ENCODE measurements at regions not wholly inside any gene's neighbourhood (a gene's known extent, or its start where the extent isn't known, plus 50 kb on each side); places are given as distances from the start of the nearest gene placed in this dataset.

GRCh38 chr9:117864385-117865057, 160.3 kb downstream of the TLR4 start:
- Histone ChIP-seq H3F3A (ENCODE audit: insufficient read depth, low read length, poor library complexity, severe bottlenecking) (no peaks in the 10 kb centered on the region), H3K9me3 (ENCODE audit: low read length) (no peaks in the 10 kb centered on the region), H3K4me2 (ENCODE audit: low read length) (no peak overlapping the region), H3K9ac (ENCODE audit: low read length) (no peak overlapping the region), H4K20me1 (ENCODE audit: insufficient read depth) (no peaks in the 10 kb centered on the region), H3K27me3 (ENCODE audit: insufficient read depth, low read depth, low read length) (no peaks in the 10 kb centered on the region), H3K36me3 (ENCODE audit: insufficient read depth, low read length) (no peaks in the 10 kb centered on the region), H3K27ac (ENCODE audit: low read length) (no peak overlapping the region), H3K79me2 (replicated peaks; ENCODE audit: insufficient read depth, low read length) (no peaks in the 10 kb centered on the region), H3K9me2 (ENCODE audit: insufficient read depth, low read length) (no peaks in the 10 kb centered on the region), H2AFZ (ENCODE audit: low read depth, low read length) (no peak overlapping the region), H3K4me3 (ENCODE audit: low read length) (no peak overlapping the region)
- no peak for TF ChIP-seq CTCF (IDR thresholded peaks at IDR 0.05; ENCODE audit: poor library complexity, severe bottlenecking)
- no peak for TF ChIP-seq RAD21 (conservative IDR thresholded peaks at IDR 0.05)
- no peak for TF ChIP-seq TAF1 (IDR thresholded peaks at IDR 0.05; ENCODE audit: low read depth)
- no peak for TF ChIP-seq EZH2 (IDR thresholded peaks at IDR 0.05; ENCODE audit: borderline replicate concordance, insufficient read depth, low read length, poor library complexity, severe bottlenecking)
- TF ChIP-seq REST (IDR thresholded peaks at IDR 0.05; ENCODE audit: borderline replicate concordance) = no peak
- TF ChIP-seq SMC3 (conservative IDR thresholded peaks at IDR 0.05; ENCODE audit: poor library complexity) = no peak
- TF ChIP-seq POLR2AphosphoS5 (IDR thresholded peaks at IDR 0.05) = no peak
- TF ChIP-seq EP300 (conservative IDR thresholded peaks at IDR 0.05; ENCODE audit: poor library complexity, severe bottlenecking) = no peak
- no peak for TF ChIP-seq MXI1 (conservative IDR thresholded peaks at IDR 0.05; ENCODE audit: poor library complexity, severe bottlenecking)

- Histone ChIP-seq H3K27ac (ENCODE audit: low read length) (no peak overlapping the region), H4K20me1 (ENCODE audit: insufficient read depth) (no peaks in the 10 kb centered on the region), H3K36me3 (ENCODE audit: insufficient read depth, low read length) (no peaks in the 10 kb centered on the region), H3F3A (ENCODE audit: insufficient read depth, low read length, poor library complexity, severe bottlenecking) (no peaks in the 10 kb centered on the region), H3K9me3 (ENCODE audit: low read length) (no peaks in the 10 kb centered on the region), H2AFZ (ENCODE audit: low read depth, low read length) (no peak overlapping the region), H3K27me3 (ENCODE audit: insufficient read depth, low read depth, low read length) (no peaks in the 10 kb centered on the region), H3K79me2 (replicated peaks; ENCODE audit: insufficient read depth, low read length) (no peaks in the 10 kb centered on the region), H3K9ac (ENCODE audit: low read length) (no peak overlapping the region), H3K4me2 (ENCODE audit: low read length) (no peak overlapping the region), H3K4me3 (ENCODE audit: low read length) (no peak overlapping the region), H3K9me2 (ENCODE audit: insufficient read depth, low read length) (no peaks in the 10 kb centered on the region)
- TF ChIP-seq EZH2 (IDR thresholded peaks at IDR 0.05; ENCODE audit: borderline replicate concordance, insufficient read depth, low read length, poor library complexity, severe bottlenecking) (no peak), TAF1 (IDR thresholded peaks at IDR 0.05; ENCODE audit: low read depth) (no peak), RAD21 (conservative IDR thresholded peaks at IDR 0.05) (no peak), SMC3 (conservative IDR thresholded peaks at IDR 0.05; ENCODE audit: poor library complexity) (no peak), EP300 (conservative IDR thresholded peaks at IDR 0.05; ENCODE audit: poor library complexity, severe bottlenecking) (no peak), POLR2AphosphoS5 (IDR thresholded peaks at IDR 0.05) (no peak), MXI1 (conservative IDR thresholded peaks at IDR 0.05; ENCODE audit: poor library complexity, severe bottlenecking) (no peak), REST (IDR thresholded peaks at IDR 0.05; ENCODE audit: borderline replicate concordance) (no peak), CTCF (IDR thresholded peaks at IDR 0.05; ENCODE audit: poor library complexity, severe bottlenecking) (no peak)
Observed at GRCh38 chr9:117868594-117868993, 164.4 kb downstream of the TLR4 start.

Measured in neural cell (in vitro differentiated cells).